H1 (cell line): ENCODE measurements at regions not wholly inside any gene's neighbourhood (a gene's known extent, or its start where the extent isn't known, plus 50 kb on each side); places are given as distances from the start of the nearest gene placed in this dataset.

Experiments
- CTCF ChIA-PET: fragments of 300-600 bp; sonication (Branson Sonifier 250); formaldehyde crosslinking; loops from one replicate; lab custom pipeline; 2021; ENCODE audit not compliant: partially characterized antibody; lab: Charles Lee
- POLR2A ChIA-PET: fragments of 300-600 bp; sonication (Branson Sonifier 250); formaldehyde crosslinking; loops from one replicate; lab custom pipeline; 2021; ENCODE audit warnings: inconsistent platforms; ENCODE audit not compliant: partially characterized antibody; lab: Charles Lee
- DNase-seq, 2 experiments: peaks; one replicate each; pipeline versions ENCODE4 v3.0.0 to v3.0.0-alpha.2; 2010 to 2022; ENCODE audit warnings: low spot score in 2 of 2, low read depth in 1 of 2, mixed read lengths in 1 of 2
- FAIRE-seq: peaks from 2 replicates; lab custom pipeline; 2011; peaks lifted over from hg19 to GRCh38; lab: Jason Lieb, UNC
- H2AFZ ChIP-seq: 2 replicates; pipeline ENCODE4 v1.8.1; 2012; ENCODE audit warnings: low read length, inconsistent platforms
- H2AK5ac ChIP-seq: 2 replicates; pipeline ENCODE4 v1.6.1; 2013; ENCODE audit warnings: low read depth, low read length
- H2BK120ac ChIP-seq: replicated peaks from 2 replicates; pipeline ENCODE3; 2013; ENCODE audit warnings: low read depth, low read length, inconsistent platforms
- H2BK12ac ChIP-seq: 2 replicates; pipeline ENCODE4 v1.6.1; 2013; ENCODE audit warnings: low read depth, low read length
- H2BK15ac ChIP-seq: 2 replicates; pipeline ENCODE4 v1.6.1; 2013; ENCODE audit warnings: low read length
- H2BK20ac ChIP-seq: 2 replicates; pipeline ENCODE4 v1.6.1; 2013; ENCODE audit warnings: low read length
- H2BK5ac ChIP-seq: 2 replicates; pipeline ENCODE4 v1.6.1; 2013; ENCODE audit warnings: low read depth, low read length
- H3K14ac ChIP-seq: 2 replicates; pipeline ENCODE4 v1.6.1; 2013; ENCODE audit warnings: inconsistent platforms; ENCODE audit not compliant: insufficient read length
- H3K18ac ChIP-seq: 2 replicates; pipeline ENCODE4 v1.6.1; 2013; ENCODE audit warnings: low read length; ENCODE audit errors: extremely low read depth
- H3K23ac ChIP-seq: 2 replicates; pipeline ENCODE4 v1.6.1; 2013; ENCODE audit warnings: inconsistent platforms; ENCODE audit not compliant: insufficient read length
- H3K23me2 ChIP-seq: 2 replicates; pipeline ENCODE4 v1.6.1; 2013; ENCODE audit warnings: low read depth, low read length
- H3K27ac ChIP-seq: 2 replicates; pipeline ENCODE4 v1.6.1; 2011; ENCODE audit warnings: low read depth, low read length, inconsistent platforms
- H3K27me3 ChIP-seq, 4 experiments: replicated peaks in 1 of 4; 1 replicate in 1 of 4; 2 replicates in 3 of 4; pipeline versions ENCODE4 v1.6.1 to v1.8.1; 2011 to 2013; ENCODE audit warnings: low read length in 3 of 4, mild to moderate bottlenecking in 3 of 4, inconsistent platforms in 2 of 4, mixed read lengths in 2 of 4, moderate library complexity in 1 of 4; ENCODE audit not compliant: control insufficient read depth in 3 of 4, insufficient read depth in 3 of 4; ENCODE audit errors: extremely low read depth in 1 of 4
- H3K36me3 ChIP-seq, 4 experiments: 2 replicates each; pipeline versions ENCODE4 v1.6.1 to v1.8.1; 2011 to 2013; ENCODE audit warnings: mild to moderate bottlenecking in 4 of 4, low read length in 3 of 4, moderate library complexity in 2 of 4, control low read depth in 1 of 4, inconsistent platforms in 1 of 4; ENCODE audit not compliant: insufficient read depth in 4 of 4, control insufficient read depth in 2 of 4
- H3K4ac ChIP-seq: replicated peaks from 2 replicates; pipeline ENCODE3; 2013; ENCODE audit warnings: low read length, low read depth, mixed read lengths, inconsistent platforms; ENCODE audit not compliant: insufficient read length
- H3K4me1 ChIP-seq, 4 experiments: replicated peaks in 1 of 4; 1 replicate in 1 of 4; 2 replicates in 3 of 4; pipeline versions ENCODE4 v1.6.1 to v1.8.1; 2011 to 2013; ENCODE audit warnings: low read length in 3 of 4, inconsistent platforms in 2 of 4, mixed read lengths in 1 of 4; ENCODE audit not compliant: insufficient read depth in 4 of 4, control insufficient read depth in 3 of 4
- H3K4me2 ChIP-seq, 2 experiments: 2 replicates each; pipeline versions ENCODE4 v1.6.1 to v1.8.1; 2011 to 2013; ENCODE audit warnings: low read depth in 2 of 2, low read length in 2 of 2, control low read depth in 1 of 2, inconsistent platforms in 1 of 2, mild to moderate bottlenecking in 1 of 2; ENCODE audit not compliant: insufficient read depth in 1 of 2
- H3K4me3 ChIP-seq, 4 experiments: fragments of 200-600, 300-600 bp in 1 of 4; sonication (generic), shearing (Covaris generic), sonication (Bioruptor Twin) in 1 of 4; 2 replicates each; pipeline versions ENCODE4 v1.5.1 to v1.8.1; 2011 to 2016; ENCODE audit warnings: low read length in 4 of 4, low read depth in 3 of 4, control low read depth in 2 of 4, inconsistent platforms in 2 of 4, mild to moderate bottlenecking in 2 of 4, mixed read lengths in 1 of 4, moderate library complexity in 1 of 4; ENCODE audit not compliant: insufficient read depth in 2 of 4; ENCODE audit errors: extremely low read depth in 1 of 4
- H3K56ac ChIP-seq: replicated peaks from 2 replicates; pipeline ENCODE3; 2013; ENCODE audit warnings: low read depth, mild to moderate bottlenecking, mixed read lengths, low read length, inconsistent platforms; ENCODE audit not compliant: insufficient read length
- H3K79me1 ChIP-seq: 2 replicates; pipeline ENCODE4 v1.6.1; 2013; ENCODE audit warnings: low read depth, low read length, control low read depth
- H3K79me2 ChIP-seq, 2 experiments: 2 replicates each; pipeline versions ENCODE4 v1.6.1 to v1.8.1; 2012 to 2013; ENCODE audit warnings: low read length in 2 of 2, mild to moderate bottlenecking in 2 of 2, inconsistent platforms in 1 of 2; ENCODE audit not compliant: insufficient read depth in 2 of 2, control insufficient read depth in 1 of 2
- H3K9ac ChIP-seq, 4 experiments: replicated peaks in 1 of 4; 1 replicate in 1 of 4; 2 replicates in 3 of 4; pipeline versions ENCODE4 v1.6.1 to v1.8.1; 2011 to 2013; ENCODE audit warnings: low read depth in 3 of 4, low read length in 3 of 4, control low read depth in 2 of 4, mild to moderate bottlenecking in 2 of 4, moderate library complexity in 2 of 4, inconsistent platforms in 1 of 4; ENCODE audit errors: extremely low read depth in 1 of 4
- H3K9me3 ChIP-seq, 2 experiments: 2 replicates each; pipeline versions ENCODE4 v1.6.1 to v1.8.1; 2012 to 2013; ENCODE audit warnings: mild to moderate bottlenecking in 2 of 2, moderate library complexity in 2 of 2, control low read depth in 1 of 2, inconsistent platforms in 1 of 2, low read depth in 1 of 2, low read length in 1 of 2, mixed read lengths in 1 of 2; ENCODE audit not compliant: insufficient read depth in 2 of 2
- H4K20me1 ChIP-seq, 2 experiments: replicated peaks in 1 of 2; 2 replicates each; pipeline versions ENCODE3 to v1.8.1; 2011 to 2013; ENCODE audit warnings: inconsistent platforms in 2 of 2, low read length in 2 of 2, mild to moderate bottlenecking in 1 of 2; ENCODE audit not compliant: insufficient read depth in 2 of 2, control insufficient read depth in 1 of 2
- H4K5ac ChIP-seq: 2 replicates; pipeline ENCODE4 v1.6.1; 2013; ENCODE audit warnings: low read length, low read depth, mixed read lengths, inconsistent platforms; ENCODE audit not compliant: insufficient read length
- H4K8ac ChIP-seq: 2 replicates; pipeline ENCODE4 v1.8.0; 2013; ENCODE audit warnings: mild to moderate bottlenecking, moderate library complexity, low read length, inconsistent platforms; ENCODE audit not compliant: insufficient read depth; ENCODE audit errors: extremely low read depth
- H4K91ac ChIP-seq: replicated peaks from 2 replicates; pipeline ENCODE3; 2013; ENCODE audit warnings: low read length, mixed read lengths, inconsistent platforms; ENCODE audit not compliant: insufficient read length
- CBX8 ChIP-seq: fragments of 300-800, 300-1000 bp; sonication (generic); IDR thresholded peaks from 2 replicates; pipeline ENCODE4 v1.7.1; 2016; ENCODE audit warnings: low read depth, low read length, borderline replicate concordance
- CHD2 ChIP-seq: IDR thresholded peaks from 2 replicates; pipeline ENCODE4 v1.6.1; 2012; ENCODE audit warnings: low read length, improper control_type of control experiment
- FOSL1 ChIP-seq: IDR thresholded peaks from 2 replicates; pipeline ENCODE4 v1.6.1; 2011; ENCODE audit warnings: mild to moderate bottlenecking, low read depth, low read length, moderate library complexity; ENCODE audit not compliant: insufficient read depth
- KDM5A ChIP-seq: fragments of 200-600 bp; IDR thresholded peaks from 2 replicates; pipeline ENCODE4 v1.7.1; 2012; ENCODE audit warnings: mild to moderate bottlenecking, low read length, inconsistent platforms, mixed read lengths
- MAFK ChIP-seq: IDR thresholded peaks from 2 replicates; pipeline ENCODE4 v1.6.1; 2012; ENCODE audit warnings: low read depth, mild to moderate bottlenecking, improper control_type of control experiment, low read length
- TCF12 ChIP-seq: IDR thresholded peaks from 2 replicates; pipeline ENCODE4 v1.6.1; 2011; ENCODE audit warnings: low read depth, mild to moderate bottlenecking, low read length
- whole genome bisulfite sequencing, 2 experiments: shearing (Covaris generic) in 1 of 2; methylation state at CpG; one replicate each; pipeline versions ENCODE4 v1.1.6 to v1.1.7; 2013 to 2015; ENCODE audit warnings: low lambda C conversion rate in 2 of 2, mixed read lengths in 2 of 2, inconsistent platforms in 1 of 2, low coverage in 1 of 2, missing lambda C conversion rate in 1 of 2; ENCODE audit not compliant: insufficient replicate concordance in 2 of 2, insufficient coverage in 1 of 2, insufficient read length in 1 of 2; ENCODE audit errors: extremely low coverage in 1 of 2, missing lambda C conversion rate in 1 of 2; 5-methylcytosine and 5-hydroxymethylcytosine counted together

DNA sequence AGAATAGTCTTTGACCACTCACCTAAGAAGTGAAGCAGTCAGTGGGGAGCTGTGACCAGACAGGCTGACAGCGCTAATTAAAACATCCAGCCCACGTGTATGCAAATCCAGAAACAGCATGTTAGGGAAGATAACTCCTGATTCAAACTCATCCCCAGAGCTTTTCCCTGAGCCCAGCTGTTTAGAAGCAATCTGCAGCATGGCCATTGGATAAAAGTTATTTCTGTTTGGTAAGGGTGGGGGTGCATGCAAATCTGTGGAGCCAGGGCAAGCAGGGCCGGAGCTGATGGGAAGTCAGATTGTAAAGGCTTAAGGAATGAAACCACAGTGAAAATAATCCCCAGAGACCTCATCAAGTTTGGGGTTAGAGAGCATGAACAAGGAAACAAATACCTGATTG, 247.9 kb upstream of the KIRREL3 start:
- no peak overlapping the region for H2BK20ac ChIP-seq
- no peaks in the 10 kb centered on the region for H3K36me3 ChIP-seq
- no peak for FAIRE-seq
- TF ChIP-seq CHD2 (no peak), FOSL1 (no peak), TCF12 (no peak), MAFK (no peak), CBX8 (no peak), KDM5A (no peak)
- H4K91ac ChIP-seq, result no peak overlapping the region
- H4K8ac ChIP-seq, result no peak overlapping the region
- H3K18ac ChIP-seq, result no peak overlapping the region
- peaks cover 0 to 2% (median 0%) of the 10 kb centered on the region in 4 experiments; a peak in 2 of 7 replicates for H3K4me1 ChIP-seq
- no peak overlapping the region for H3K9ac ChIP-seq
- H3K79me1 ChIP-seq, result no peaks in the 10 kb centered on the region
- 84% methylated on average over 3 of the region's 3 CpGs; no CpG with 5 or more reads in 1 of the 2 experiments for WGBS, 2 experiments
- no peak overlapping the region for H2BK120ac ChIP-seq
- no peak overlapping the region for H2BK15ac ChIP-seq
- no peak overlapping the region for H3K23ac ChIP-seq
- H2BK12ac ChIP-seq, result no peak overlapping the region
- ChIA-PET POLR2A (no interaction called here), CTCF (interaction anchor here (1.5 kb wide), 1 partner anchor 31 kb away, joined by 3 read pairs; no protein-coding TSS in a partner anchor)
- no peak overlapping the region for H3K4ac ChIP-seq
- no peaks in the 10 kb centered on the region for H3K27me3 ChIP-seq
- no peaks in the 10 kb centered on the region for H4K20me1 ChIP-seq
- no peak overlapping the region for H3K27ac ChIP-seq
- no peaks in the 10 kb centered on the region for H3K9me3 ChIP-seq
- H2BK5ac ChIP-seq, result no peak overlapping the region
- no peak for DNase-seq
- no peak overlapping the region for H2AFZ ChIP-seq
- H4K5ac ChIP-seq, result no peak overlapping the region
- H3K14ac ChIP-seq, result no peak overlapping the region
- no peaks in the 10 kb centered on the region for H3K23me2 ChIP-seq
- H3K79me2 ChIP-seq, result no peaks in the 10 kb centered on the region
- no peak overlapping the region for H2AK5ac ChIP-seq
- H3K56ac ChIP-seq, result no peak overlapping the region
- H3K4me2 ChIP-seq, result no peak overlapping the region
- H3K4me3 ChIP-seq, result no peak overlapping the region
